A673 (cell line): ENCODE measurements at regions not wholly inside any gene's neighbourhood (a gene's known extent, or its start where the extent isn't known, plus 50 kb on each side); places are given as distances from the start of the nearest gene placed in this dataset.

ENCODE experiments used
- BruUV-seq: library from RNA; stranded (reverse); fragments of 400-500 nt; replicated peaks from 2 replicates; lab custom pipeline; 2021; lab: Mats Ljungman, UMichigan
- CTCF ChIA-PET: fragments of 300-600 bp; sonication (Branson Sonifier 250); formaldehyde crosslinking; loops from one replicate; lab custom pipeline; 2022; ENCODE audit warnings: antibody characterized with exemption; lab: Charles Lee
- POLR2A ChIA-PET: fragments of 300-600 bp; sonication (Branson Sonifier 250); formaldehyde crosslinking; loops from one replicate; lab custom pipeline; 2022; ENCODE audit warnings: antibody characterized with exemption; ENCODE audit not compliant: low non-redundant PET; lab: Charles Lee
- DNase-seq: peaks from one replicate; pipeline ENCODE4 v3.0.0-alpha.2; 2015; ENCODE audit warnings: low spot score
- H3K27ac ChIP-seq: fragments of 200-600 bp; sonication (generic); 2 replicates; pipeline ENCODE4 v1.5.1; 2016; ENCODE audit warnings: mixed run types, low read depth, mild to moderate bottlenecking, mixed read lengths, antibody characterized with exemption, low read length; ENCODE audit not compliant: poor library complexity, severe bottlenecking
- H3K27me3 ChIP-seq: fragments of 200-600 bp; sonication (generic); replicated peaks from 2 replicates; pipeline ENCODE4 v1.6.1; 2017; ENCODE audit warnings: mixed run types, low read depth, mild to moderate bottlenecking, mixed read lengths, antibody characterized with exemption, low read length; ENCODE audit not compliant: insufficient read depth, poor library complexity
- H3K36me3 ChIP-seq: fragments of 200-600 bp; sonication (generic); 2 replicates; pipeline ENCODE4 v1.6.1; 2016; ENCODE audit warnings: mixed run types, mild to moderate bottlenecking, mixed read lengths, antibody characterized with exemption, low read length; ENCODE audit not compliant: insufficient read depth, poor library complexity, severe bottlenecking
- H3K4me1 ChIP-seq: fragments of 200-600 bp; sonication (generic); 2 replicates; pipeline ENCODE4 v1.6.1; 2017; ENCODE audit warnings: mixed run types, mild to moderate bottlenecking, mixed read lengths, antibody characterized with exemption, low read length; ENCODE audit not compliant: insufficient read depth, poor library complexity, severe bottlenecking
- H3K4me3 ChIP-seq: fragments of 200-600 bp; sonication (generic); 2 replicates; pipeline ENCODE4 v1.5.1; 2016; ENCODE audit warnings: low read depth, mixed run types, mild to moderate bottlenecking, mixed read lengths, low read length; ENCODE audit not compliant: poor library complexity, severe bottlenecking
- H3K9me3 ChIP-seq: fragments of 200-600 bp; sonication (generic); 2 replicates; pipeline ENCODE4 v1.6.1; 2016; ENCODE audit warnings: mixed run types, low read depth, mild to moderate bottlenecking, mixed read lengths, antibody characterized with exemption, low read length; ENCODE audit not compliant: poor library complexity, severe bottlenecking
- CTCF ChIP-seq: fragments of 300-800, 200-600 bp; sonication (generic); conservative IDR thresholded peaks from 2 replicates; pipeline ENCODE4 v1.5.1; 2017; ENCODE audit warnings: low read depth, mild to moderate bottlenecking, antibody characterized with exemption, low read length, moderate library complexity, mixed read lengths
- EZH2 ChIP-seq: fragments of 200-600 bp; sonication (generic); IDR thresholded peaks from 2 replicates; pipeline ENCODE4 v1.6.1; 2017; ENCODE audit warnings: borderline replicate concordance, low read depth, mild to moderate bottlenecking, mixed read lengths, antibody characterized with exemption, low read length; ENCODE audit not compliant: poor library complexity, severe bottlenecking
- intact Hi-C: fragments of 100-400 bp; cut with micrococcal nuclease; formaldehyde crosslinking; loops from one replicate; pipeline ENCODE4 v1.10.0; 2022; ENCODE audit not compliant: unreplicated experiment

GRCh38 chr2:121875585-121876185, 120.2 kb downstream of the TSN start:
- Histone ChIP-seq H3K4me1 (no peaks in the 10 kb centered on the region), H3K27me3 (no peaks in the 10 kb centered on the region), H3K36me3 (no peaks in the 10 kb centered on the region), H3K9me3 (no peaks in the 10 kb centered on the region), H3K4me3 (no peak overlapping the region), H3K27ac (no peak overlapping the region)
- intact Hi-C loops = no loop called here
- TF ChIP-seq EZH2 = no peak
- TF ChIP-seq CTCF = no peak
- DNase-seq = no peak
- CTCF ChIA-PET = no interaction called here
- BruUV-seq = no TSS peak
- POLR2A ChIA-PET = no interaction called here

DNA sequence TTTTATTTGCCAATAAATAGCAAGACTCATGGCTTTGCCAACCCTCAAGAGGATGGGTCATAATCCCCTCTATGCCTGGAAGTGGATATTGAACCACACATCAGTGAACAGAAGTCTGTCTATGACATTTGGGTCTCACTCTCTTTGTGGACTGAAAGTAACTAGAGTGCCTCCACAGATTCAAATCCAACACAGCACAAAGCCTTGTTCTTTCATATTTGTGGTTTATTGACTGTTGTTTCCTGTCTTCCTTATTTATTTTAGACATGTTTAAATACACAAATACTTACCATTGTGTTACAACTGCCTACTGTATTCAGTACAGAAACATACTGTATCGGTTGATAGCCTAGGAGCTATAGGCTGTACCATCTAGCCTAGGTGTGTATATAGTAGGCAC, 121.9 kb downstream of the TSN start:
- ChIA-PET CTCF (no interaction called here), POLR2A (no interaction called here)
- no TSS peak for BruUV-seq
- H3K36me3 ChIP-seq = no peaks in the 10 kb centered on the region
- no peaks in the 10 kb centered on the region for H3K27me3 ChIP-seq
- H3K27ac ChIP-seq = no peak overlapping the region
- H3K4me1 ChIP-seq = no peaks in the 10 kb centered on the region
- H3K9me3 ChIP-seq = no peaks in the 10 kb centered on the region
- TF ChIP-seq EZH2 (no peak), CTCF (no peak)
- no peak overlapping the region for H3K4me3 ChIP-seq
- intact Hi-C loops = no loop called here
- DNase-seq = no peak

- intact Hi-C loops = no loop called here
- Histone ChIP-seq H3K36me3 (no peaks in the 10 kb centered on the region), H3K9me3 (no peaks in the 10 kb centered on the region), H3K4me3 (no peak overlapping the region), H3K27ac (no peak overlapping the region), H3K4me1 (no peaks in the 10 kb centered on the region), H3K27me3 (no peaks in the 10 kb centered on the region)
- POLR2A ChIA-PET = no interaction called here
- no peak for DNase-seq
- CTCF ChIA-PET = no interaction called here
- BruUV-seq = no TSS peak
- TF ChIP-seq CTCF = no peak
- no peak for TF ChIP-seq EZH2
Measured at GRCh38 chr2:121880283-121880682, 124.8 kb downstream of the TSN start.
